ENCODE measurements at regions not wholly inside any gene's neighbourhood (a gene's known extent, or its start where the extent isn't known, plus 50 kb on each side); places are given as distances from the start of the nearest gene placed in this dataset.
A peak's percentile ranks its signal among the peaks of the same experiment; 100 is the strongest.

DNA sequence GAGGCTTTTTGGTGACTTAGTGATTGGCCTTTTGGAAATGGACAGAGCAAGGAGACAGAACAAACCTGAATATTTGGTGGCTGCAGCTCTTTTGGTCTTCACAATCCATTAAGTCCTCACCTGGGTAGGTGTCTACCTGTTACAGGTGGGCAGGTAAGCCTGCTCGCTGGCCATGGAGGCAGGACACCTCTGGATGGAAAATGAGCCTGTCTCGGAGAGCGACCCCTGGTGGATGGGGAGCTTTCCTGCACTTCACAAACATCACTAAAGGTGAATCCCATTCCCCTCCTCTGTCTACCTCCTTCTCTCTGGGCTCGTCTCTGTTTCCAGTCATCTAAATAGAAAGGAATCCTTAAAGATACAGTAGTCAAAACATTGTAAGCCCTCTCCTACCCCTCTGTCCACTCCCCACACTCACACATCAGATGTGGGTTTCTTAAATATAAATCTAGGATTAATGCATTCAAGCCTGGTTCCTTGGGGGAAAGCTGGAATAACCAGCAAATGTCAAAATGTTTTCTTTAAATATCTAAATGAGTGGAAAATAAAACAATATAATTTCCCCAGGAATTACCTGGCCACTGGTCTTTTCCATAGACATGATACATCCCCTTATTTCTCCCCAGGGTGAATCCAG is 304.9 kb downstream of the CDH26 start:
- intact Hi-C loops (cut with micrococcal nuclease) = no loop called here
- Histone ChIP-seq H3K27me3 (ENCODE audit: low read depth) (peaks cover 46% of the 10 kb centered on the region), H3K4me3 (no peak overlapping the region), H3K36me3 (no peaks in the 10 kb centered on the region), H3K27ac (replicated peaks) (no peak overlapping the region), H3K9me3 (replicated peaks) (no peaks in the 10 kb centered on the region), H3K4me1 (no peaks in the 10 kb centered on the region)
- DNase-seq = peak; percentile 22
- TF ChIP-seq, protein P1, sequence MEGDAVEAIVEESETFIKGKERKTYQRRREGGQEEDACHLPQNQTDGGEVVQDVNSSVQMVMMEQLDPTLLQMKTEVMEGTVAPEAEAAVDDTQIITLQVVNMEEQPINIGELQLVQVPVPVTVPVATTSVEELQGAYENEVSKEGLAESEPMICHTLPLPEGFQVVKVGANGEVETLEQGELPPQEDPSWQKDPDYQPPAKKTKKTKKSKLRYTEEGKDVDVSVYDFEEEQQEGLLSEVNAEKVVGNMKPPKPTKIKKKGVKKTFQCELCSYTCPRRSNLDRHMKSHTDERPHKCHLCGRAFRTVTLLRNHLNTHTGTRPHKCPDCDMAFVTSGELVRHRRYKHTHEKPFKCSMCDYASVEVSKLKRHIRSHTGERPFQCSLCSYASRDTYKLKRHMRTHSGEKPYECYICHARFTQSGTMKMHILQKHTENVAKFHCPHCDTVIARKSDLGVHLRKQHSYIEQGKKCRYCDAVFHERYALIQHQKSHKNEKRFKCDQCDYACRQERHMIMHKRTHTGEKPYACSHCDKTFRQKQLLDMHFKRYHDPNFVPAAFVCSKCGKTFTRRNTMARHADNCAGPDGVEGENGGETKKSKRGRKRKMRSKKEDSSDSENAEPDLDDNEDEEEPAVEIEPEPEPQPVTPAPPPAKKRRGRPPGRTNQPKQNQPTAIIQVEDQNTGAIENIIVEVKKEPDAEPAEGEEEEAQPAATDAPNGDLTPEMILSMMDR (IDR thresholded peaks at IDR 0.05; ENCODE audit: borderline replicate concordance) = peak; percentile 69

DNA sequence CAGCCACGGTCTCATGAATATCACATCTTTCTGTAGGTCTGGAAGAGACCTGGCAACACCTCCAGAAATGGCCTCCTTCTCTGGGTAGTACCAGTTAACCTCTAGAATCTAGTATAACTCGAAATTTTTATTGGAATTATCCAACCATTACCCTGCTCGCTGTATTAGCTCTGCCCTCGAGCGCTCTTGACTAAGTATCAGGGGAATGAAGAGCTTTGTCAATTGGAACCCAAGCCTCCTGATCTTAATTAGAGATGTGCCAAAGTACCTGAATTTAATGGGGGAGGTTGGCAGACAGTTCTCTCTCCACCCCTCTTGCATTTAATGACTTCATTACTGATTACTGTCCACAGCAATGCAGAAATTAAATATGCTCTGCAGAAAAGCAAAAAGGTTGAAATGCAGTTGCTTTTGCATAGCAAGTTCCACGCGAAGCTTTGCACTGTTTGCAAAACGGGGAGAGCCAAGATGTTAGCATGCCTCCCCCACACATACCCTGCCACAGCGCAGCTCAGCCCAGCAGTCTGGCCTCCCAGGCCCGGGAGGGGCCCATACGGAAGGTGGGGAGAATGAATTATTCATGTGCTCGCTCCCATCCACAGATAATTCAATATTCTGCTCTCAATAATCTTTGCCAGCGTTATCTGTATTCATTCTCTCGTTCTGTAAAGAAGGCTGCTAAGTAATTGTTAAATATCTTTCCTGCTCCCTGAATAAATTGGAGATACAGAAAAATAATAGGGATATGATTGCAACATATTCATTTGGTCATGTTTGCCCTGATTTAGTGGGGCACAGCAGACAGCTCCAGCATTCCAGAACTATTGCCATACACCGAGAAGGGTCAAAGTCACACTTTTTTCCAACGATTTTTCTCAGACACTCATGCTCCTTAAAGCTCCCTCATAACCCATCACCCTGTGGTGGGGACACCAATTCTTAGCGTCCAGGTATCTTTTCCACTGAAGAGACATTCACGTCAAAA is 305.8 kb downstream of the CDH26 start:
- H3K4me1 ChIP-seq = no peaks in the 10 kb centered on the region
- H3K27ac ChIP-seq (replicated peaks) = no peak overlapping the region
- no peaks in the 10 kb centered on the region for H3K36me3 ChIP-seq
- TF ChIP-seq, protein P1 (IDR thresholded peaks at IDR 0.05; ENCODE audit: borderline replicate concordance) = no peak
- intact Hi-C loops (cut with micrococcal nuclease) = no loop called here
- no peaks in the 10 kb centered on the region for H3K9me3 ChIP-seq (replicated peaks)
- no peak for DNase-seq
- peaks cover 51% of the 10 kb centered on the region for H3K27me3 ChIP-seq (ENCODE audit: low read depth)
- H3K4me3 ChIP-seq = no peak overlapping the region

DNA sequence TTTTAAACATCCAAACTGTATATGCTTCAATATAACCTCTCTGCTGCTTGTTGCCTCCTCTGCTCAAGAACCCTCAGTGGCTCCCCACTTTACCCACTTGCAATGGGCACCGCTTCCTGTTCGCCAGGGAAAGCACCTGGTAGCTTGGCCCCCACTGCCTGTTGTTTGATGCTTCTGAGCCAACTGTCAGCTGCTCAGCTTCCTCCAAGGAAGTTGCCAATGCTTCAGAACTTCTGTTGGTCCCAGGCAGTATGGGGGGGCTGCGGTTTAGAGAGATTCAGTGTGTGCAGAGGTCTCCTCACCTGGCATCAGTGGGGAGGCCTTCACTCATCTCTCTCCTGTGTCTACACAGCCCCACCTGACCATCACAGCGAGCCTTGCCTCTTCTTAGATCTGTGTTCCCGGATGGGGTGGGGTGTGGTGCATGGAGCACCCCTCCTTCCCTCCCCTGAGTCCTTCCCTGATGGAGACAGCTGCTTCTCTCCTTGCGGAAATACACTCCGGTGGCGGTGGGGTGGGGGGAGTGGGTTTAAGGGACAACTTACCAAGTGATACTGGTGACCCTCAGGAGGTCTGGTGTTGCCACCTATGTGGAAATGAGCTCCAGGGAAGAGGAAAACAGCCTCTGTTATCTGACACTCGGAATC is 308.1 kb downstream of the CDH26 start:
- Histone ChIP-seq H3K27ac (replicated peaks) (no peak overlapping the region), H3K36me3 (no peaks in the 10 kb centered on the region), H3K4me3 (no peak overlapping the region), H3K9me3 (replicated peaks) (no peaks in the 10 kb centered on the region), H3K4me1 (no peaks in the 10 kb centered on the region), H3K27me3 (ENCODE audit: low read depth) (peaks cover 56% of the 10 kb centered on the region)
- intact Hi-C loops (cut with micrococcal nuclease) = no loop called here
- DNase-seq = no peak
- TF ChIP-seq, protein P1 (IDR thresholded peaks at IDR 0.05; ENCODE audit: borderline replicate concordance) = no peak

DNA sequence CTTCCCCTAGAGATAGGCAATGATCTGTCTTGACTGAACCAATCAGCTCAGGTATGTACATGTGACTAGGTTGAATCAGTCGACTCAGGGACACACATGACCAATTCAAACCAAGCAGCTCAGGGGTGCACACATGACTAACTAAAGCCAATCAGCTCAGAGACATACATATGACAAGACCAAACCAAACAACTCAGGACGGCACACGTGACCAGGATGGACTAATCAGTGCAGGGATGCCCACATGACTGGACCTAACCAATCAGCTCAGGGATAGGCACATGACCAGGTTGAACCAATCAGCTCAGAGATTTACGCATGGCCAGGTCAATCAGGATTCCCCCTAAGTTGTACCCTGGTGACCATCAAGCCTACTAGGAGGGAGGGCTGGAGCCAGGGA is 310.3 kb downstream of the CDH26 start:
- Histone ChIP-seq H3K4me3 (no peak overlapping the region), H3K4me1 (no peaks in the 10 kb centered on the region), H3K9me3 (replicated peaks) (no peaks in the 10 kb centered on the region), H3K27ac (replicated peaks) (no peak overlapping the region), H3K27me3 (ENCODE audit: low read depth) (peaks cover 58% of the 10 kb centered on the region), H3K36me3 (no peaks in the 10 kb centered on the region)
- intact Hi-C loops (cut with micrococcal nuclease) = no loop called here
- DNase-seq = no peak
- TF ChIP-seq, protein P1 (IDR thresholded peaks at IDR 0.05; ENCODE audit: borderline replicate concordance) = no peak

DNA sequence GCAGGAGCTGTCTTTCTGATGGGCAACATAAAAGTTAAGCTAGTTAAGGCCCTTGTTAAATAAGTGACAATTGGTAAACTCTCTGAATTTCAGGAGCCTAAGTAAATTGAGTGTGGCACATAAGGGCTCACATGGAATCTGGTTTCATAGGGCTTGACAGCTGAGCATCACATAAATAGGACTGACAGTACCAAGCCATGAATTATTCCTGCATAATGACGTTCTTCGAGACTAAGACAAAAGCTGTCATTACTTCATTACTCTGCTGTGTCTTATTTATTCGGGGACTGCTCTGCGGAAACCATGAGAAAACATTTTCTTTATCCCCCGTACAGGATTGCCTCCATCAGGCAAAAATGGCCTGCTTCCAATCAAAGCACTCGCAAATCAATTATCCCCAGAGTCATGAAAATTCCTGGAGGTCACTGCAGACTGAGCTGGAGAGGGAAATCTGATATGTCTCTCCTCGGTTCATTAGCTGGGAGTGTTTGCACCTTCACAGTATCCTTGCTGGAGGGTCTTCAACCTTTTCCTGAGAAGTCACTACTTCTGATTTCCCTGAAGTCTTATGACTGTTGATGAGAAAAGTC is 311.4 kb downstream of the CDH26 start:
- Histone ChIP-seq H3K27me3 (ENCODE audit: low read depth) (peaks cover 57% of the 10 kb centered on the region), H3K27ac (replicated peaks) (no peak overlapping the region), H3K4me3 (no peak overlapping the region), H3K36me3 (no peaks in the 10 kb centered on the region), H3K4me1 (no peaks in the 10 kb centered on the region), H3K9me3 (replicated peaks) (no peaks in the 10 kb centered on the region)
- DNase-seq = no peak
- TF ChIP-seq, protein P1 (IDR thresholded peaks at IDR 0.05; ENCODE audit: borderline replicate concordance) = no peak
- intact Hi-C loops (cut with micrococcal nuclease) = no loop called here
